MV-4-11 (cell line): ENCODE measurements at regions not wholly inside any gene's neighbourhood (a gene's known extent, or its start where the extent isn't known, plus 50 kb on each side); places are given as distances from the start of the nearest gene placed in this dataset.

Experiments used
- DNase-seq: peaks from one replicate; lab custom pipeline; 2025; lab: John Stamatoyannopoulos, UW

- DNase-seq = no peak
Measured at GRCh38 chr9:93829271-93830011, 125.7 kb downstream of the BARX1 start.

GRCh38 chr9:93828331-93829097 lies 126.6 kb downstream of the BARX1 start:
- DNase-seq = no peak

GRCh38 chr9:93827545-93828330 lies 127.4 kb downstream of the BARX1 start:
- DNase-seq = no peak

- no peak for DNase-seq
Measured at GRCh38 chr9:93826905-93827544, 128.1 kb downstream of the BARX1 start.

- DNase-seq = no peak
Measured at GRCh38 chr9:93826209-93826608, 128.9 kb downstream of the BARX1 start.

- DNase-seq = no peak
Measured at GRCh38 chr9:93825348-93826115, 129.6 kb downstream of the BARX1 start.

GRCh38 chr9:93824386-93825294 lies 130.5 kb downstream of the BARX1 start:
- DNase-seq = no peak

- DNase-seq = no peak
Measured at GRCh38 chr9:93823245-93824072, 131.7 kb downstream of the BARX1 start.

GRCh38 chr9:93822229-93822628 lies 132.9 kb downstream of the BARX1 start:
- no peak for DNase-seq

GRCh38 chr9:93821307-93821703 lies 133.8 kb downstream of the BARX1 start:
- DNase-seq = no peak

GRCh38 chr9:93820667-93821306 lies 134.4 kb downstream of the BARX1 start:
- DNase-seq = no peak

GRCh38 chr9:93819905-93820304 lies 135.2 kb downstream of the BARX1 start:
- DNase-seq = no peak

- DNase-seq = no peak
Measured at GRCh38 chr9:93818827-93819472, 136.2 kb downstream of the BARX1 start.

GRCh38 chr9:93818237-93818636 lies 136.9 kb downstream of the BARX1 start:
- DNase-seq = no peak

GRCh38 chr9:93815677-93816076 lies 139.5 kb downstream of the BARX1 start:
- DNase-seq = no peak

- DNase-seq = no peak
Measured at GRCh38 chr9:93815135-93815534, 140.0 kb downstream of the BARX1 start.

- no peak for DNase-seq
Measured at GRCh38 chr9:93814077-93814956, 140.8 kb downstream of the BARX1 start.
